Neural progenitor cell (in vitro differentiated cells): ENCODE measurements at regions not wholly inside any gene's neighbourhood (a gene's known extent, or its start where the extent isn't known, plus 50 kb on each side); places are given as distances from the start of the nearest gene placed in this dataset.

ENCODE experiments used
- DNase-seq: peaks from one replicate; pipeline ENCODE4 v3.0.0-alpha.2; 2016; ENCODE audit warnings: low spot score
- H2AFZ ChIP-seq: fragments of 200-600 bp; sonication (generic); replicated peaks from 2 replicates; pipeline ENCODE4 v1.6.1; 2016; ENCODE audit warnings: antibody characterized with exemption
- H3F3A ChIP-seq: fragments of 200-600 bp; sonication (generic); 2 replicates; pipeline ENCODE4 v1.6.1; 2016; ENCODE audit warnings: antibody characterized with exemption, low read depth
- H3K27ac ChIP-seq: fragments of 200-600 bp; sonication (generic); 2 replicates; pipeline ENCODE4 v1.5.1; 2016; ENCODE audit warnings: mild to moderate bottlenecking
- H3K27me3 ChIP-seq: fragments of 200-600 bp; sonication (generic); 2 replicates; pipeline ENCODE4 v1.6.1; 2016; ENCODE audit warnings: mild to moderate bottlenecking, moderate library complexity
- H3K36me3 ChIP-seq: fragments of 200-600 bp; sonication (generic); 2 replicates; pipeline ENCODE4 v1.5.1; 2016
- H3K4me1 ChIP-seq: fragments of 200-600 bp; sonication (generic); 2 replicates; pipeline ENCODE4 v1.6.1; 2016; ENCODE audit warnings: mixed run types
- H3K4me2 ChIP-seq: fragments of 200-600 bp; sonication (generic); 2 replicates; pipeline ENCODE4 v1.6.1; 2016
- H3K4me3 ChIP-seq: fragments of 200-600 bp; sonication (generic); 2 replicates; pipeline ENCODE4 v1.5.1; 2016
- H3K79me2 ChIP-seq: fragments of 200-600 bp; sonication (generic); 2 replicates; pipeline ENCODE4 v1.6.1; 2016; ENCODE audit warnings: low read depth
- H3K9ac ChIP-seq: fragments of 200-600 bp; sonication (generic); 2 replicates; pipeline ENCODE4 v1.6.1; 2016
- H3K9me3 ChIP-seq: fragments of 200-600 bp; sonication (generic); 2 replicates; pipeline ENCODE4 v1.5.1; 2016; ENCODE audit warnings: low read depth
- H4K20me1 ChIP-seq: fragments of 200-600 bp; sonication (generic); 2 replicates; pipeline ENCODE4 v1.6.1; 2016; ENCODE audit warnings: low read depth
- H3K27ac Mint-ChIP-seq: 3 replicates; pipeline ENCODE4 v1.8.0; 2021; ENCODE audit warnings: mixed read lengths
- H3K27me3 Mint-ChIP-seq: 2 replicates; pipeline ENCODE4 v1.8.0; 2022; ENCODE audit warnings: low read depth, mild to moderate bottlenecking, inconsistent platforms, moderate library complexity, mixed read lengths; ENCODE audit not compliant: insufficient read depth
- H3K36me3 Mint-ChIP-seq: 3 replicates; pipeline ENCODE4 v1.8.0; 2021; ENCODE audit warnings: mixed read lengths
- H3K4me1 Mint-ChIP-seq: 3 replicates; pipeline ENCODE4 v1.8.0; 2021; ENCODE audit warnings: mixed read lengths
- H3K4me3 Mint-ChIP-seq: 3 replicates; pipeline ENCODE4 v1.8.0; 2021; ENCODE audit warnings: mild to moderate bottlenecking, moderate library complexity, mixed read lengths
- H3K9me3 Mint-ChIP-seq: 3 replicates; pipeline ENCODE4 v1.8.0; 2020; ENCODE audit warnings: mixed read lengths
- EZH2 ChIP-seq: fragments of 200-600 bp; sonication (generic); IDR thresholded peaks from 2 replicates; pipeline ENCODE4 v1.6.1; 2017; ENCODE audit warnings: antibody characterized with exemption, mild to moderate bottlenecking, moderate library complexity
- EZH2phosphoT487 ChIP-seq: fragments of 200-600 bp; sonication (generic); IDR thresholded peaks from 2 replicates; pipeline ENCODE4 v1.6.1; 2017; ENCODE audit warnings: antibody characterized with exemption
- TF ChIP-seq, protein P1 (sequence below): fragments of 200-600 bp; sonication (generic); IDR thresholded peaks from 2 replicates; pipeline ENCODE4 v1.5.1; 2017; ENCODE audit warnings: antibody characterized with exemption, mild to moderate bottlenecking

DNA sequence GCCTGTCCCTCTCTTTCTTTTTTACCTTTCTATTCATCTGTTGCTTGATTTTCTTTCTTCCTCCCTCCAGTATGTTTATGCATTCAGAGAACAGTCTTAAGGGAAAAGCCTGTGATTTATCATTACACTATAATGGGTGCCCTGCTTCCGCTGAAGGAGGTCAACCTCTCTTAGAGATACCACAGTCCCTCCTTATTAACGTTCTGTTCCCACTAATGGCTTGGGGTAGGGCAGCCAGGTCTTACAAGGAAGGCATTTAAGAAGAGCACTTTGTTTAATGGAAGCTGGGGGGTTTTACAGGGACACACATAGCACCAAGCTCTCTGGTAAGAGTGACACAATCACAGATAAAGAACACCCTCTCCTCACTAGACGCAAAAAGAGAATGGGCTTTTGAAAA lies 523.5 kb downstream of the NUF2 start:
- H3K36me3 ChIP-seq, result no peaks in the 10 kb centered on the region
- H3K27ac ChIP-seq, result no peak overlapping the region

GRCh38 chr1:163863731-163864130 lies 542.0 kb downstream of the NUF2 start:
- H3K9me3 Mint-ChIP-seq, result peaks cover 3% of the 10 kb centered on the region
- Histone ChIP-seq H3K79me2 (no peaks in the 10 kb centered on the region), H3K9ac (no peak overlapping the region), H3K4me2 (no peak overlapping the region), H4K20me1 (no peaks in the 10 kb centered on the region), H3F3A (no peaks in the 10 kb centered on the region), H2AFZ (no peak overlapping the region), H3K27ac (no peak overlapping the region), H3K27me3 (no peaks in the 10 kb centered on the region), H3K4me1 (no peaks in the 10 kb centered on the region), H3K36me3 (no peaks in the 10 kb centered on the region), H3K4me3 (no peak overlapping the region), H3K9me3 (no peaks in the 10 kb centered on the region)
- H3K27ac Mint-ChIP-seq, result no peak overlapping the region
- H3K4me1 Mint-ChIP-seq, result no peaks in the 10 kb centered on the region
- TF ChIP-seq EZH2phosphoT487 (no peak), EZH2 (no peak)
- TF ChIP-seq, protein P1, sequence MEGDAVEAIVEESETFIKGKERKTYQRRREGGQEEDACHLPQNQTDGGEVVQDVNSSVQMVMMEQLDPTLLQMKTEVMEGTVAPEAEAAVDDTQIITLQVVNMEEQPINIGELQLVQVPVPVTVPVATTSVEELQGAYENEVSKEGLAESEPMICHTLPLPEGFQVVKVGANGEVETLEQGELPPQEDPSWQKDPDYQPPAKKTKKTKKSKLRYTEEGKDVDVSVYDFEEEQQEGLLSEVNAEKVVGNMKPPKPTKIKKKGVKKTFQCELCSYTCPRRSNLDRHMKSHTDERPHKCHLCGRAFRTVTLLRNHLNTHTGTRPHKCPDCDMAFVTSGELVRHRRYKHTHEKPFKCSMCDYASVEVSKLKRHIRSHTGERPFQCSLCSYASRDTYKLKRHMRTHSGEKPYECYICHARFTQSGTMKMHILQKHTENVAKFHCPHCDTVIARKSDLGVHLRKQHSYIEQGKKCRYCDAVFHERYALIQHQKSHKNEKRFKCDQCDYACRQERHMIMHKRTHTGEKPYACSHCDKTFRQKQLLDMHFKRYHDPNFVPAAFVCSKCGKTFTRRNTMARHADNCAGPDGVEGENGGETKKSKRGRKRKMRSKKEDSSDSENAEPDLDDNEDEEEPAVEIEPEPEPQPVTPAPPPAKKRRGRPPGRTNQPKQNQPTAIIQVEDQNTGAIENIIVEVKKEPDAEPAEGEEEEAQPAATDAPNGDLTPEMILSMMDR, result no peak
- no peak for DNase-seq
- H3K27me3 Mint-ChIP-seq, result no peaks in the 10 kb centered on the region
- no peak overlapping the region for H3K4me3 Mint-ChIP-seq
- H3K36me3 Mint-ChIP-seq, result no peaks in the 10 kb centered on the region

More for the DNA sequence above, 523.5 kb downstream of the NUF2 start:
- Histone ChIP-seq H3K79me2 (no peaks in the 10 kb centered on the region), H3K4me1 (no peaks in the 10 kb centered on the region), H2AFZ (no peak overlapping the region), H3K9me3 (no peaks in the 10 kb centered on the region), H3K4me2 (no peak overlapping the region), H3K4me3 (no peak overlapping the region), H4K20me1 (no peaks in the 10 kb centered on the region), H3K9ac (no peak overlapping the region), H3F3A (no peaks in the 10 kb centered on the region), H3K27me3 (no peaks in the 10 kb centered on the region)
- DNase-seq, result no peak
- Mint-ChIP-seq H3K36me3 (no peaks in the 10 kb centered on the region), H3K27me3 (no peaks in the 10 kb centered on the region), H3K9me3 (no peaks in the 10 kb centered on the region), H3K27ac (no peak overlapping the region), H3K4me3 (no peak overlapping the region), H3K4me1 (no peaks in the 10 kb centered on the region)
- TF ChIP-seq EZH2 (no peak), EZH2phosphoT487 (no peak)
- TF ChIP-seq, protein P1, result no peak

DNA sequence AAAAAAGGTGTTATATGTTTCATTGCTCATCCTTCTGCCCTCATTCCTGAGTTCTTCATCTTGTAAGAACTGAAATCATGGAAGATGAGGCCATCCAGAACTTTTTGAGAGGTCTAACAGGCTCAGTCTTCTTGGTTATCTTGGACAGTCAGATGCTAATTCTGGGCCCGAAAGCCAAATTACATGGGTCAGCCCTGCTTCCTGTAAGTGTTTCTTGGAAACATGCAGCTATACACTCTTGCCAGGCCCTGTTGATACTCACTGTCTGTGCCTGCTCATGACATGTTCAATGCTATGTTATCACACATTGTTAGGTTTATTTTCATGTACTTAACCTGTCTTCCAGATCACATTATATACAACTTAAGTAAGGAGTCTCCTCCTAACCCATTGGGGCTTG lies 542.5 kb downstream of the NUF2 start:
- Mint-ChIP-seq H3K36me3 (no peaks in the 10 kb centered on the region), H3K4me1 (no peaks in the 10 kb centered on the region), H3K27ac (no peak overlapping the region), H3K9me3 (peaks cover 3% of the 10 kb centered on the region), H3K4me3 (no peak overlapping the region), H3K27me3 (no peaks in the 10 kb centered on the region)
- TF ChIP-seq, protein P1, result no peak
- TF ChIP-seq EZH2, result no peak
- TF ChIP-seq EZH2phosphoT487, result no peak
- no peak for DNase-seq
- Histone ChIP-seq H3K9ac (no peak overlapping the region), H3K27ac (no peak overlapping the region), H3K9me3 (no peaks in the 10 kb centered on the region), H3K4me2 (no peak overlapping the region), H3K4me1 (no peaks in the 10 kb centered on the region), H3K36me3 (no peaks in the 10 kb centered on the region), H4K20me1 (no peaks in the 10 kb centered on the region), H3F3A (no peaks in the 10 kb centered on the region), H3K27me3 (no peaks in the 10 kb centered on the region), H2AFZ (no peak overlapping the region), H3K4me3 (no peak overlapping the region), H3K79me2 (no peaks in the 10 kb centered on the region)

- Histone ChIP-seq H3K9me3 (no peaks in the 10 kb centered on the region), H3K27me3 (no peaks in the 10 kb centered on the region), H3K79me2 (no peaks in the 10 kb centered on the region), H3K4me1 (no peaks in the 10 kb centered on the region), H4K20me1 (no peaks in the 10 kb centered on the region), H3K9ac (no peak overlapping the region), H3F3A (no peaks in the 10 kb centered on the region), H3K4me3 (no peak overlapping the region), H3K36me3 (no peaks in the 10 kb centered on the region), H2AFZ (no peak overlapping the region), H3K27ac (no peak overlapping the region), H3K4me2 (no peak overlapping the region)
- Mint-ChIP-seq H3K27ac (no peak overlapping the region), H3K27me3 (peaks cover 2% of the 10 kb centered on the region), H3K36me3 (no peaks in the 10 kb centered on the region), H3K9me3 (peaks cover 3% of the 10 kb centered on the region), H3K4me1 (no peaks in the 10 kb centered on the region), H3K4me3 (no peak overlapping the region)
- DNase-seq, result no peak
- TF ChIP-seq EZH2, result no peak
- no peak for TF ChIP-seq EZH2phosphoT487
- TF ChIP-seq, protein P1, result no peak
Measured at GRCh38 chr1:163866564-163866963, 544.8 kb downstream of the NUF2 start.
